GM12878 (cell line): ENCODE measurements at regions not wholly inside any gene's neighbourhood (a gene's known extent, or its start where the extent isn't known, plus 50 kb on each side); places are given as distances from the start of the nearest gene placed in this dataset.

Experiments
- ATAC-seq: fragments of 200-7000 bp; cut with Tn5 transposase; 3 replicates; pipeline ENCODE4 v1.9.1; 2020; ENCODE audit warnings: mild to moderate bottlenecking, moderate library complexity
- BruUV-seq: library from RNA; stranded (reverse); fragments of 400-500 nt; replicated peaks from 2 replicates; lab custom pipeline; 2021; lab: Mats Ljungman, UMichigan
- CTCF ChIA-PET: fragments of 300-600 bp; sonication (Branson Sonifier 250); formaldehyde crosslinking; extraction: SDS; loops from one replicate; lab custom pipeline; 2021; ENCODE audit warnings: inconsistent platforms; lab: Yijun Ruan, JAX
- POLR2A ChIA-PET: fragments of 350-600 bp; formaldehyde crosslinking; extraction: SDS; loops from one replicate; lab custom pipeline; 2021; ENCODE audit warnings: inconsistent platforms; lab: Charles Lee
- RAD21 ChIA-PET: fragments of 300-600 bp; sonication (Branson Sonifier 250); formaldehyde crosslinking; loops from one replicate; lab custom pipeline; 2023; ENCODE audit warnings: antibody characterized with exemption; ENCODE audit not compliant: unreplicated experiment; lab: Charles Lee
- SMC1A ChIA-PET: fragments of 300-600 bp; sonication (Branson Sonifier 250); formaldehyde crosslinking; loops from one replicate; lab custom pipeline; 2023; ENCODE audit not compliant: unreplicated experiment, uncharacterized antibody; lab: Charles Lee
- DNase-seq: peaks from one replicate; pipeline ENCODE4 v3.0.0-alpha.2; 2011; ENCODE audit warnings: low read depth, low spot score
- FAIRE-seq: peaks from 3 replicates; lab custom pipeline; 2011; peaks lifted over from hg19 to GRCh38; lab: Jason Lieb, UNC
- H2AFZ ChIP-seq: 2 replicates; pipeline ENCODE4 v1.6.0; 2011; ENCODE audit warnings: low read depth, low read length, control low read depth; ENCODE audit not compliant: control insufficient read depth
- H3K27ac ChIP-seq: 2 replicates; pipeline ENCODE4 v1.5.1; 2011; ENCODE audit warnings: control low read depth; ENCODE audit not compliant: control insufficient read depth, insufficient read depth
- H3K27me3 ChIP-seq, 2 experiments: replicated peaks in 1 of 2; 2 replicates each; pipeline versions ENCODE4 v1.6.0 to v1.6.1; 2011; ENCODE audit warnings: low read length in 1 of 2; ENCODE audit not compliant: control insufficient read depth in 2 of 2, insufficient read depth in 2 of 2
- H3K36me3 ChIP-seq, 2 experiments: 2 replicates each; pipeline ENCODE4 v1.5.1; 2011; ENCODE audit warnings: low read length in 1 of 2; ENCODE audit not compliant: control insufficient read depth in 2 of 2, insufficient read depth in 2 of 2
- H3K4me1 ChIP-seq: 2 replicates; pipeline ENCODE4 v1.6.1; 2011; ENCODE audit warnings: mild to moderate bottlenecking, low read length, moderate library complexity, mixed read lengths; ENCODE audit not compliant: control insufficient read depth, insufficient read depth
- H3K4me2 ChIP-seq: 2 replicates; pipeline ENCODE4 v1.6.0; 2011; ENCODE audit warnings: control low read depth; ENCODE audit not compliant: control insufficient read depth, insufficient read depth
- H3K4me3 ChIP-seq: fragments of 200-600 bp; sonication (generic); 2 replicates; pipeline ENCODE4 v1.5.1; 2016
- H3K79me2 ChIP-seq: 2 replicates; pipeline ENCODE4 v1.6.0; 2011; ENCODE audit warnings: low read length; ENCODE audit not compliant: control insufficient read depth, insufficient read depth
- H3K9ac ChIP-seq: 2 replicates; pipeline ENCODE4 v1.8.0; 2011; ENCODE audit warnings: low read length, control low read depth, mixed read lengths; ENCODE audit not compliant: control insufficient read depth, insufficient read depth
- H3K9me3 ChIP-seq: replicated peaks from 3 replicates; pipeline ENCODE4 v1.5.1; 2011; ENCODE audit warnings: mild to moderate bottlenecking, low read length; ENCODE audit not compliant: control insufficient read depth, insufficient read depth
- H4K20me1 ChIP-seq: 2 replicates; pipeline ENCODE4 v1.6.0; 2011; ENCODE audit not compliant: control insufficient read depth, insufficient read depth
- BRCA1 ChIP-seq: IDR thresholded peaks from 2 replicates; pipeline ENCODE4 v1.6.1; 2011; ENCODE audit warnings: low read depth, low read length, improper control_type of control experiment
- FOXM1 ChIP-seq: IDR thresholded peaks from 2 replicates; pipeline ENCODE4 v1.6.1; 2012; ENCODE audit warnings: low read depth, mild to moderate bottlenecking, inconsistent platforms, low read length, moderate library complexity
- MTA3 ChIP-seq: IDR thresholded peaks from 2 replicates; pipeline ENCODE4 v1.6.1; 2012; ENCODE audit warnings: low read length, inconsistent platforms, borderline replicate concordance
- NR2C1 ChIP-seq: fragments of 450-650 bp; IDR thresholded peaks from 2 replicates; pipeline ENCODE4 v1.6.1; 2017; ENCODE audit warnings: antibody characterized with exemption, mild to moderate bottlenecking, moderate library complexity
- NR2C2 ChIP-seq: IDR thresholded peaks from 2 replicates; pipeline ENCODE4 v1.6.1; 2011; ENCODE audit warnings: borderline replicate concordance, low read depth; ENCODE audit not compliant: control insufficient read depth, insufficient read length
- RB1 ChIP-seq: fragments of 450-650 bp; formaldehyde crosslinking; IDR thresholded peaks from 2 replicates; pipeline ENCODE4 v1.6.1; 2017; ENCODE audit warnings: mild to moderate bottlenecking, borderline replicate concordance
- SPI1 ChIP-seq: IDR thresholded peaks from 2 replicates; pipeline ENCODE4 v1.6.1; 2011; ENCODE audit warnings: low read depth, mild to moderate bottlenecking, low read length, moderate library complexity, borderline replicate concordance; ENCODE audit not compliant: insufficient read depth
- ZNF217 ChIP-seq: fragments of 450-650 bp; IDR thresholded peaks from 2 replicates; pipeline ENCODE4 v1.6.1; 2017; ENCODE audit warnings: antibody characterized with exemption, mild to moderate bottlenecking
- WGBS: methylation state at CpG from one replicate; pipeline ENCODE4 v1.1.6; 2016; ENCODE audit warnings: low lambda C conversion rate; ENCODE audit not compliant: insufficient replicate concordance, insufficient coverage; ENCODE audit errors: missing lambda C conversion rate; 5-methylcytosine and 5-hydroxymethylcytosine counted together
- in situ Hi-C: fragments of 300-500 bp; cut with MboI; formaldehyde crosslinking; loops from 9 replicates; pipeline ENCODE4 v1.14.3; 2018; ENCODE audit warnings: mixed read lengths
- intact Hi-C: fragments of 100-400 bp; cut with micrococcal nuclease; formaldehyde crosslinking; loops from one replicate; pipeline ENCODE4 v1.14.2; 2022; ENCODE audit not compliant: unreplicated experiment
- TF ChIP-seq, protein P1 (sequence below): IDR thresholded peaks from 2 replicates; pipeline ENCODE4 v1.6.1; 2011; ENCODE audit warnings: low read depth, low read length, improper control_type of control experiment, borderline replicate concordance
- TF ChIP-seq, protein P2 (sequence below): IDR thresholded peaks from 2 replicates; pipeline ENCODE4 v1.6.1; 2012; ENCODE audit warnings: improper control_type of control experiment, low read depth, low read length; ENCODE audit not compliant: insufficient replicate concordance
- TF ChIP-seq, protein P3 (sequence below): IDR thresholded peaks from 2 replicates; pipeline ENCODE4 v1.6.1; 2011; ENCODE audit warnings: borderline replicate concordance, low read depth, mild to moderate bottlenecking, moderate library complexity, low read length; ENCODE audit not compliant: insufficient read depth, poor library complexity, severe bottlenecking

DNA sequence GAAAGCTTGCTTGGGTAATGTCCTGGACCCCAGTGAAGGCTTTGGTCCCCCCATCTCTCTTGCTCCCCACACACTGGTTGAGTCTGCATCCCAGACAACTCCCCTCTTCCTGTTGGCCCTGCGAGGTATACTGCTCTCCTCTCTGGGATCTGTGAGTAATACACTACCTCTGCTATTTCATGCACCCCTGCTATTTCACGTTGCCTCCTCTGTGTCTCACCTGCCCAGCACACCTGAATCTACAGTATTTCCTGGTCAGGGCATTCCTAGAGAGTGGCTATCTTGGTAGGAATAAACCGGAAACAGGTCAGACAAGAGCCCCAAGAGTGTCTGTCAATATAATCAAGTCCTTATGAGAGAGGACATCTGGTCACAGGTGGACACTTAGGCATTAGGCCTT lies 114.3 kb upstream of the ODAD2 start:
- TF ChIP-seq MTA3 (no peak), RB1 (no peak)
- H3K79me2 ChIP-seq: no peaks in the 10 kb centered on the region
- no peaks in the 10 kb centered on the region for H3K4me1 ChIP-seq
- 29% methylated on average over 3 of the region's 3 CpGs for WGBS
- RAD21 ChIA-PET: no interaction called here
- no peaks in the 10 kb centered on the region for H4K20me1 ChIP-seq
- H3K36me3 ChIP-seq: no peaks in the 10 kb centered on the region
- POLR2A ChIA-PET: no interaction called here
- FAIRE-seq: no peak
- H3K4me2 ChIP-seq: no peak overlapping the region
- in situ Hi-C loops: no loop called here
- H3K9ac ChIP-seq: no peak overlapping the region
- no peak for DNase-seq
- H3K9me3 ChIP-seq: no peaks in the 10 kb centered on the region
- H3K27ac ChIP-seq: no peak overlapping the region
- no peak for ATAC-seq
- no TSS peak for BruUV-seq
- intact Hi-C loops: no loop called here
- SMC1A ChIA-PET: no interaction called here
- H3K27me3 ChIP-seq: no peaks in the 10 kb centered on the region
- H2AFZ ChIP-seq: no peak overlapping the region
- H3K4me3 ChIP-seq: no peak overlapping the region
- CTCF ChIA-PET: no interaction called here

DNA sequence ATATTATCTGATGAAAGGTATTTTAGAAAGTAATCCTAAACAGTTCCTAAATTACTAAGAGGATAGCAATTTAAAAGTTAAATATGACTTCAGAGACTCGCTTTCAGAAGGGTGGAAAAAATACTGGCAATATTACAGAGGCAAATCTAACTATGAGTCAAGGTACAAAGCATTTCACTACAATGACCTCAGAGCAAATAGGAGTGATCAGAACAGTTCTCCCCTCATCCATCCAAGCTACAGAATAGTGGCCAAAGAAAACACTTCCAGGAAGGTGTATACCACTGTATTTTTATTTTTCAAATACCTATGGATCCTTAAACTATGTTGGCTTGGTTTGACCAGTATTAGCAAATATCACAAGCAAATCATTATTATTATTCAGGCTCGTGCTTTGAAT lies 112.8 kb upstream of the ODAD2 start:
- Histone ChIP-seq H3K36me3 (no peaks in the 10 kb centered on the region), H3K4me3 (no peak overlapping the region), H3K9ac (no peak overlapping the region), H4K20me1 (no peaks in the 10 kb centered on the region), H3K27me3 (no peaks in the 10 kb centered on the region), H2AFZ (no peak overlapping the region), H3K4me2 (no peak overlapping the region), H3K27ac (no peak overlapping the region), H3K79me2 (no peaks in the 10 kb centered on the region), H3K9me3 (no peaks in the 10 kb centered on the region), H3K4me1 (no peaks in the 10 kb centered on the region)
- DNase-seq (no peak), FAIRE-seq (no peak), ATAC-seq (no peak)
- 13% methylated on average over 2 of the region's 2 CpGs for WGBS
- in situ Hi-C loops (no loop called here), intact Hi-C loops (no loop called here)
- SMC1A ChIA-PET: no interaction called here
- CTCF ChIA-PET: no interaction called here
- RAD21 ChIA-PET: no interaction called here
- BruUV-seq: no TSS peak
- POLR2A ChIA-PET: no interaction called here
- no peak for TF ChIP-seq ZNF217
- TF ChIP-seq, protein P1, sequence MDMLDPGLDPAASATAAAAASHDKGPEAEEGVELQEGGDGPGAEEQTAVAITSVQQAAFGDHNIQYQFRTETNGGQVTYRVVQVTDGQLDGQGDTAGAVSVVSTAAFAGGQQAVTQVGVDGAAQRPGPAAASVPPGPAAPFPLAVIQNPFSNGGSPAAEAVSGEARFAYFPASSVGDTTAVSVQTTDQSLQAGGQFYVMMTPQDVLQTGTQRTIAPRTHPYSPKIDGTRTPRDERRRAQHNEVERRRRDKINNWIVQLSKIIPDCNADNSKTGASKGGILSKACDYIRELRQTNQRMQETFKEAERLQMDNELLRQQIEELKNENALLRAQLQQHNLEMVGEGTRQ: no peak
- TF ChIP-seq FOXM1: no peak
- TF ChIP-seq SPI1: no peak
- TF ChIP-seq NR2C2: no peak
- TF ChIP-seq, protein P2, sequence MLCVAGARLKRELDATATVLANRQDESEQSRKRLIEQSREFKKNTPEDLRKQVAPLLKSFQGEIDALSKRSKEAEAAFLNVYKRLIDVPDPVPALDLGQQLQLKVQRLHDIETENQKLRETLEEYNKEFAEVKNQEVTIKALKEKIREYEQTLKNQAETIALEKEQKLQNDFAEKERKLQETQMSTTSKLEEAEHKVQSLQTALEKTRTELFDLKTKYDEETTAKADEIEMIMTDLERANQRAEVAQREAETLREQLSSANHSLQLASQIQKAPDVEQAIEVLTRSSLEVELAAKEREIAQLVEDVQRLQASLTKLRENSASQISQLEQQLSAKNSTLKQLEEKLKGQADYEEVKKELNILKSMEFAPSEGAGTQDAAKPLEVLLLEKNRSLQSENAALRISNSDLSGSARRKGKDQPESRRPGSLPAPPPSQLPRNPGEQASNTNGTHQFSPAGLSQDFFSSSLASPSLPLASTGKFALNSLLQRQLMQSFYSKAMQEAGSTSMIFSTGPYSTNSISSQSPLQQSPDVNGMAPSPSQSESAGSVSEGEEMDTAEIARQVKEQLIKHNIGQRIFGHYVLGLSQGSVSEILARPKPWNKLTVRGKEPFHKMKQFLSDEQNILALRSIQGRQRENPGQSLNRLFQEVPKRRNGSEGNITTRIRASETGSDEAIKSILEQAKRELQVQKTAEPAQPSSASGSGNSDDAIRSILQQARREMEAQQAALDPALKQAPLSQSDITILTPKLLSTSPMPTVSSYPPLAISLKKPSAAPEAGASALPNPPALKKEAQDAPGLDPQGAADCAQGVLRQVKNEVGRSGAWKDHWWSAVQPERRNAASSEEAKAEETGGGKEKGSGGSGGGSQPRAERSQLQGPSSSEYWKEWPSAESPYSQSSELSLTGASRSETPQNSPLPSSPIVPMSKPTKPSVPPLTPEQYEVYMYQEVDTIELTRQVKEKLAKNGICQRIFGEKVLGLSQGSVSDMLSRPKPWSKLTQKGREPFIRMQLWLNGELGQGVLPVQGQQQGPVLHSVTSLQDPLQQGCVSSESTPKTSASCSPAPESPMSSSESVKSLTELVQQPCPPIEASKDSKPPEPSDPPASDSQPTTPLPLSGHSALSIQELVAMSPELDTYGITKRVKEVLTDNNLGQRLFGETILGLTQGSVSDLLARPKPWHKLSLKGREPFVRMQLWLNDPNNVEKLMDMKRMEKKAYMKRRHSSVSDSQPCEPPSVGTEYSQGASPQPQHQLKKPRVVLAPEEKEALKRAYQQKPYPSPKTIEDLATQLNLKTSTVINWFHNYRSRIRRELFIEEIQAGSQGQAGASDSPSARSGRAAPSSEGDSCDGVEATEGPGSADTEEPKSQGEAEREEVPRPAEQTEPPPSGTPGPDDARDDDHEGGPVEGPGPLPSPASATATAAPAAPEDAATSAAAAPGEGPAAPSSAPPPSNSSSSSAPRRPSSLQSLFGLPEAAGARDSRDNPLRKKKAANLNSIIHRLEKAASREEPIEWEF: no peak
- TF ChIP-seq, protein P3, sequence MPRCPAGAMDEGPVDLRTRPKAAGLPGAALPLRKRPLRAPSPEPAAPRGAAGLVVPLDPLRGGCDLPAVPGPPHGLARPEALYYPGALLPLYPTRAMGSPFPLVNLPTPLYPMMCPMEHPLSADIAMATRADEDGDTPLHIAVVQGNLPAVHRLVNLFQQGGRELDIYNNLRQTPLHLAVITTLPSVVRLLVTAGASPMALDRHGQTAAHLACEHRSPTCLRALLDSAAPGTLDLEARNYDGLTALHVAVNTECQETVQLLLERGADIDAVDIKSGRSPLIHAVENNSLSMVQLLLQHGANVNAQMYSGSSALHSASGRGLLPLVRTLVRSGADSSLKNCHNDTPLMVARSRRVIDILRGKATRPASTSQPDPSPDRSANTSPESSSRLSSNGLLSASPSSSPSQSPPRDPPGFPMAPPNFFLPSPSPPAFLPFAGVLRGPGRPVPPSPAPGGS: no peak
- no peak for TF ChIP-seq BRCA1
- TF ChIP-seq NR2C1: no peak
